Neuronal stem cell (in vitro differentiated cells): ENCODE measurements at regions not wholly inside any gene's neighbourhood (a gene's known extent, or its start where the extent isn't known, plus 50 kb on each side); places are given as distances from the start of the nearest gene placed in this dataset.

Experiments used
- DNase-seq: peaks from one replicate; pipeline ENCODE4 v3.0.0-alpha.2; 2013; ENCODE audit warnings: low spot score
- H2AFZ ChIP-seq: one replicate; pipeline ENCODE4 v1.6.1; 2013; ENCODE audit warnings: mild to moderate bottlenecking, low read length, inconsistent platforms
- H2AK5ac ChIP-seq: 2 replicates; pipeline ENCODE4 v1.6.1; 2013; ENCODE audit warnings: low read depth, mild to moderate bottlenecking, inconsistent platforms, low read length, moderate library complexity, mixed read lengths
- H2BK120ac ChIP-seq: 2 replicates; pipeline ENCODE4 v1.6.1; 2013; ENCODE audit warnings: low read depth, mild to moderate bottlenecking, inconsistent platforms, low read length, moderate library complexity, mixed read lengths
- H2BK12ac ChIP-seq: one replicate; pipeline ENCODE4 v1.6.1; 2013; ENCODE audit warnings: low read length, inconsistent platforms
- H2BK15ac ChIP-seq: 2 replicates; pipeline ENCODE4 v1.6.1; 2013; ENCODE audit warnings: mild to moderate bottlenecking, low read length, inconsistent platforms, mixed read lengths
- H2BK5ac ChIP-seq: one replicate; pipeline ENCODE4 v1.6.1; 2013; ENCODE audit warnings: inconsistent platforms, mild to moderate bottlenecking, low read length, moderate library complexity
- H3K14ac ChIP-seq: one replicate; pipeline ENCODE4 v1.6.1; 2013; ENCODE audit warnings: low read length, inconsistent platforms
- H3K18ac ChIP-seq: 2 replicates; pipeline ENCODE4 v1.6.1; 2013; ENCODE audit warnings: low read length, inconsistent platforms
- H3K23ac ChIP-seq: 2 replicates; pipeline ENCODE4 v1.6.1; 2013; ENCODE audit warnings: low read depth, mild to moderate bottlenecking, mixed read lengths, low read length, inconsistent platforms; ENCODE audit not compliant: poor library complexity
- H3K27ac ChIP-seq: replicated peaks from 3 replicates; pipeline ENCODE4 v1.5.1; 2013; ENCODE audit warnings: low read length, inconsistent platforms
- H3K27me3 ChIP-seq, 3 experiments: 2 replicates each; pipeline ENCODE4 v1.6.1; 2013; ENCODE audit warnings: low read length in 3 of 3, mild to moderate bottlenecking in 2 of 3, inconsistent platforms in 1 of 3, low read depth in 1 of 3, mixed read lengths in 1 of 3, moderate library complexity in 1 of 3; ENCODE audit not compliant: control insufficient read depth in 3 of 3, insufficient read depth in 3 of 3
- H3K36me3 ChIP-seq, 2 donors: replicated peaks in 1 of 2; 2 replicates each; pipeline ENCODE4 v1.6.1; 2013; ENCODE audit warnings: low read length in 2 of 2; ENCODE audit not compliant: control insufficient read depth in 2 of 2, insufficient read depth in 2 of 2
- H3K4ac ChIP-seq: 2 replicates; pipeline ENCODE4 v1.6.1; 2013; ENCODE audit warnings: inconsistent platforms, mild to moderate bottlenecking, low read length, moderate library complexity
- H3K4me1 ChIP-seq, 2 donors: 1 replicate in 1 of 2; 2 replicates in 1 of 2; pipeline ENCODE4 v1.6.1; 2013; ENCODE audit warnings: low read length in 2 of 2, low read depth in 1 of 2; ENCODE audit not compliant: control insufficient read depth in 2 of 2, insufficient read depth in 1 of 2
- H3K4me2 ChIP-seq: one replicate; pipeline ENCODE4 v1.6.1; 2013; ENCODE audit warnings: mild to moderate bottlenecking, low read length, inconsistent platforms; ENCODE audit not compliant: insufficient read depth, poor library complexity, severe bottlenecking
- H3K4me3 ChIP-seq, 2 donors: 2 replicates each; pipeline ENCODE4 v1.5.1; 2013; ENCODE audit warnings: low read length in 2 of 2, mild to moderate bottlenecking in 2 of 2, inconsistent platforms in 1 of 2, moderate library complexity in 1 of 2
- H3K79me1 ChIP-seq: one replicate; pipeline ENCODE4 v1.6.1; 2013; ENCODE audit warnings: low read depth, mild to moderate bottlenecking, inconsistent platforms, low read length, moderate library complexity
- H3K9ac ChIP-seq: one replicate; pipeline ENCODE4 v1.6.1; 2013; ENCODE audit warnings: mild to moderate bottlenecking, low read depth, low read length, inconsistent platforms; ENCODE audit not compliant: poor library complexity
- H3K9me3 ChIP-seq, 2 donors: replicated peaks in 1 of 2; 2 replicates each; pipeline versions ENCODE3 to v1.6.1; 2013; ENCODE audit warnings: low read length in 2 of 2, mild to moderate bottlenecking in 2 of 2, inconsistent platforms in 1 of 2, low read depth in 1 of 2, mixed read lengths in 1 of 2, moderate library complexity in 1 of 2; ENCODE audit not compliant: control insufficient read depth in 2 of 2, insufficient read depth in 1 of 2
- H4K8ac ChIP-seq: one replicate; pipeline ENCODE4 v1.6.1; 2013; ENCODE audit warnings: low read depth, mild to moderate bottlenecking, inconsistent platforms, low read length, moderate library complexity
- H4K91ac ChIP-seq: one replicate; pipeline ENCODE4 v1.6.1; 2013; ENCODE audit warnings: low read length, low read depth, mild to moderate bottlenecking, inconsistent platforms; ENCODE audit not compliant: poor library complexity
- WGBS, 2 donors: extraction: QIAGEN DNeasy Blood & Tissue Kit; methylation state at CpG; one replicate each; pipeline ENCODE4 v1.1.7; 2013; ENCODE audit warnings: missing lambda C conversion rate in 2 of 2, mixed read lengths in 1 of 2; ENCODE audit not compliant: insufficient read length in 2 of 2, insufficient replicate concordance in 1 of 2; ENCODE audit errors: extremely low coverage in 2 of 2; 5-methylcytosine and 5-hydroxymethylcytosine counted together

- Histone ChIP-seq H3K4ac (no peak overlapping the region), H3K4me2 (no peak overlapping the region), H3K14ac (no peak overlapping the region), H3K9me3 (no peaks in the 10 kb centered on the region), H3K18ac (no peak overlapping the region), H2BK5ac (no peak overlapping the region), H2AK5ac (no peak overlapping the region), H3K27ac (no peak overlapping the region), H3K36me3 (no peaks in the 10 kb centered on the region), H4K8ac (no peak overlapping the region), H3K27me3 (no peaks in the 10 kb centered on the region), H2BK12ac (no peak overlapping the region), H3K4me1 (no peaks in the 10 kb centered on the region), H2BK15ac (no peak overlapping the region), H3K4me3 (no peak overlapping the region), H3K23ac (no peak overlapping the region), H3K9ac (no peak overlapping the region), H4K91ac (no peak overlapping the region), H2AFZ (no peak overlapping the region), H3K79me1 (no peaks in the 10 kb centered on the region), H2BK120ac (no peak overlapping the region)
- no peak for DNase-seq
Observed at GRCh38 chr2:146220957-146221356, 1623.9 kb upstream of the ACVR2A start.

GRCh38 chr2:146214394-146214929 is 1630.4 kb upstream of the ACVR2A start:
- H3K14ac ChIP-seq: no peak overlapping the region
- H3K9ac ChIP-seq: no peak overlapping the region
- H2AK5ac ChIP-seq: no peak overlapping the region
- H4K91ac ChIP-seq: no peak overlapping the region
- H2BK120ac ChIP-seq: no peak overlapping the region
- H4K8ac ChIP-seq: no peak overlapping the region
- no peak overlapping the region for H2BK5ac ChIP-seq
- no peaks in the 10 kb centered on the region for H3K9me3 ChIP-seq
- no peak overlapping the region for H3K4me2 ChIP-seq
- WGBS, 2 donors: no CpG with 5 or more reads among the region's 2 CpGs
- no peaks in the 10 kb centered on the region for H3K27me3 ChIP-seq
- no peak overlapping the region for H2AFZ ChIP-seq
- DNase-seq: no peak
- no peak overlapping the region for H3K18ac ChIP-seq
- H2BK15ac ChIP-seq: no peak overlapping the region
- no peaks in the 10 kb centered on the region for H3K36me3 ChIP-seq
- H3K79me1 ChIP-seq: no peaks in the 10 kb centered on the region
- no peak overlapping the region for H3K4me3 ChIP-seq
- no peak overlapping the region for H2BK12ac ChIP-seq
- no peak overlapping the region for H3K27ac ChIP-seq
- no peak overlapping the region for H3K4ac ChIP-seq
- H3K4me1 ChIP-seq: no peaks in the 10 kb centered on the region
- no peak overlapping the region for H3K23ac ChIP-seq

GRCh38 chr2:146213674-146214073 is 1631.2 kb upstream of the ACVR2A start:
- H3K9ac ChIP-seq: no peak overlapping the region
- no peaks in the 10 kb centered on the region for H3K4me1 ChIP-seq
- H3K4me3 ChIP-seq: no peak overlapping the region
- no peak overlapping the region for H2AK5ac ChIP-seq
- H3K23ac ChIP-seq: no peak overlapping the region
- H2BK15ac ChIP-seq: no peak overlapping the region
- H4K91ac ChIP-seq: no peak overlapping the region
- H3K4ac ChIP-seq: no peak overlapping the region
- no peak overlapping the region for H2AFZ ChIP-seq
- H3K36me3 ChIP-seq: no peaks in the 10 kb centered on the region
- no peak for DNase-seq
- H2BK12ac ChIP-seq: no peak overlapping the region
- H3K27ac ChIP-seq: no peak overlapping the region
- no peaks in the 10 kb centered on the region for H3K79me1 ChIP-seq
- no peaks in the 10 kb centered on the region for H3K9me3 ChIP-seq
- H3K27me3 ChIP-seq: no peaks in the 10 kb centered on the region
- H2BK5ac ChIP-seq: no peak overlapping the region
- no peak overlapping the region for H3K14ac ChIP-seq
- H3K4me2 ChIP-seq: no peak overlapping the region
- no peak overlapping the region for H2BK120ac ChIP-seq
- H3K18ac ChIP-seq: no peak overlapping the region
- H4K8ac ChIP-seq: no peak overlapping the region

DNA sequence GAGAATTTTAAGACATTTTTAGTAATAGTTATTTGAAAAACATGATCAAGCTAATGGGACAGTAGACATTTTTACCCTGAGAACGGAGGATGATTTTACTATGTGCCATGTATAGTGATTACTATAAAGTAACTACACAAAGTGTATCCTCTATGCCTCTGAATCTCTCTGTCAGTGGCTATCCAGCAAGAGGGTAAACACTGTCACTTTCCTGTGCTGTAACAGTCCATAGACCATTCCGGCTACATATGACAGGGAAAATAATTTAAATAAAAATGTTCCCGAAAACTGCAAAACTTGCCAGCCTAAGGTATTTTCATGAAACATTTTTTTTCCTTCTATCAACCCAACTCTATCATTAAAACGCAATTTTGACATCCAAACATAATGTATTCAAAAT is 1632.2 kb upstream of the ACVR2A start:
- Histone ChIP-seq H3K9ac (no peak overlapping the region), H2AK5ac (no peak overlapping the region), H2BK5ac (no peak overlapping the region), H3K14ac (no peak overlapping the region), H3K27ac (no peak overlapping the region), H3K23ac (no peak overlapping the region), H3K9me3 (no peaks in the 10 kb centered on the region), H3K4me3 (no peak overlapping the region), H3K79me1 (no peaks in the 10 kb centered on the region), H3K4me1 (no peaks in the 10 kb centered on the region), H3K4me2 (no peak overlapping the region), H2BK120ac (no peak overlapping the region), H2AFZ (no peak overlapping the region), H2BK15ac (no peak overlapping the region), H4K8ac (no peak overlapping the region), H2BK12ac (no peak overlapping the region), H3K36me3 (no peaks in the 10 kb centered on the region), H3K4ac (no peak overlapping the region), H3K27me3 (no peaks in the 10 kb centered on the region), H3K18ac (no peak overlapping the region), H4K91ac (no peak overlapping the region)
- 100% methylated on average over 1 of the region's 4 CpGs for WGBS, 2 donors
- no peak for DNase-seq
